ENCODE measurements at regions not wholly inside any gene's neighbourhood (a gene's known extent, or its start where the extent isn't known, plus 50 kb on each side); places are given as distances from the start of the nearest gene placed in this dataset.

GRCh38 chr1:83017701-83018100 is 981.2 kb downstream of the TTLL7 start:
- TF ChIP-seq, protein P1, sequence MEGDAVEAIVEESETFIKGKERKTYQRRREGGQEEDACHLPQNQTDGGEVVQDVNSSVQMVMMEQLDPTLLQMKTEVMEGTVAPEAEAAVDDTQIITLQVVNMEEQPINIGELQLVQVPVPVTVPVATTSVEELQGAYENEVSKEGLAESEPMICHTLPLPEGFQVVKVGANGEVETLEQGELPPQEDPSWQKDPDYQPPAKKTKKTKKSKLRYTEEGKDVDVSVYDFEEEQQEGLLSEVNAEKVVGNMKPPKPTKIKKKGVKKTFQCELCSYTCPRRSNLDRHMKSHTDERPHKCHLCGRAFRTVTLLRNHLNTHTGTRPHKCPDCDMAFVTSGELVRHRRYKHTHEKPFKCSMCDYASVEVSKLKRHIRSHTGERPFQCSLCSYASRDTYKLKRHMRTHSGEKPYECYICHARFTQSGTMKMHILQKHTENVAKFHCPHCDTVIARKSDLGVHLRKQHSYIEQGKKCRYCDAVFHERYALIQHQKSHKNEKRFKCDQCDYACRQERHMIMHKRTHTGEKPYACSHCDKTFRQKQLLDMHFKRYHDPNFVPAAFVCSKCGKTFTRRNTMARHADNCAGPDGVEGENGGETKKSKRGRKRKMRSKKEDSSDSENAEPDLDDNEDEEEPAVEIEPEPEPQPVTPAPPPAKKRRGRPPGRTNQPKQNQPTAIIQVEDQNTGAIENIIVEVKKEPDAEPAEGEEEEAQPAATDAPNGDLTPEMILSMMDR (IDR thresholded peaks at IDR 0.05): no peak
- TF ChIP-seq, protein P2, sequence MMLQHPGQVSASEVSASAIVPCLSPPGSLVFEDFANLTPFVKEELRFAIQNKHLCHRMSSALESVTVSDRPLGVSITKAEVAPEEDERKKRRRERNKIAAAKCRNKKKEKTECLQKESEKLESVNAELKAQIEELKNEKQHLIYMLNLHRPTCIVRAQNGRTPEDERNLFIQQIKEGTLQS (CRISPR knock-in tag; conservative IDR thresholded peaks at IDR 0.05): no peak
- TF ChIP-seq E2F5 (CRISPR knock-in tag; IDR thresholded peaks at IDR 0.05) (no peak), USF1 (CRISPR knock-in tag; IDR thresholded peaks at IDR 0.05) (no peak)
